Natural killer cell treated with Interleukin-12 subunit alpha and Interleukin-12 subunit beta and Interleukin-15 and Interleukin-18, amount 100 ng/mL, for 72 hours (primary cell): ENCODE measurements at regions not wholly inside any gene's neighbourhood (a gene's known extent, or its start where the extent isn't known, plus 50 kb on each side); places are given as distances from the start of the nearest gene placed in this dataset.
"Not testable (repeated sequence)": the region's sequence is repeated elsewhere in the genome, so short reads cannot be mapped to it uniquely, and the experiment has no call there.

Experiments used
- ATAC-seq, 2 donors: fragments of 150-1000 bp; cut with Tn5 transposase in 1 of 2; sonication (Bioruptor Pico), chemical (Tn5 transposase) in 1 of 2; 2 replicates each; pipeline ENCODE4 v1.10.0; 2021
- DNase-seq: peaks from one replicate; pipeline ENCODE4 v3.0.0; 2022; ENCODE audit warnings: low spot score
- H3K27ac Mint-ChIP-seq, 2 donors: 1 replicate in 1 of 2; 2 replicates in 1 of 2; pipeline ENCODE4 v1.8.0; 2022; ENCODE audit warnings: mixed read lengths in 2 of 2, mild to moderate bottlenecking in 1 of 2, moderate library complexity in 1 of 2
- H3K27me3 Mint-ChIP-seq, 2 donors: 1 replicate in 1 of 2; 2 replicates in 1 of 2; pipeline ENCODE4 v1.8.0; 2022; ENCODE audit warnings: mixed read lengths in 2 of 2
- H3K36me3 Mint-ChIP-seq: one replicate; pipeline ENCODE4 v1.8.0; 2022; ENCODE audit warnings: mixed read lengths
- H3K4me1 Mint-ChIP-seq, 2 donors: 1 replicate in 1 of 2; 2 replicates in 1 of 2; pipeline ENCODE4 v1.8.0; 2022; ENCODE audit warnings: low read depth in 2 of 2, mixed read lengths in 2 of 2, mild to moderate bottlenecking in 1 of 2
- H3K4me3 Mint-ChIP-seq: one replicate; pipeline ENCODE4 v1.8.0; 2022; ENCODE audit warnings: mixed read lengths
- H3K9me3 Mint-ChIP-seq: 2 replicates; pipeline ENCODE4 v1.8.0; 2022; ENCODE audit warnings: mixed read lengths

- peaks cover 12 to 23% of the 10 kb centered on the region in 2 donors for H3K27me3 Mint-ChIP-seq
- no peak for DNase-seq
- H3K9me3 Mint-ChIP-seq = peaks cover 3% of the 10 kb centered on the region
- H3K4me1 Mint-ChIP-seq = no peaks in the 10 kb centered on the region
- no peak overlapping the region for H3K4me3 Mint-ChIP-seq
- H3K36me3 Mint-ChIP-seq = peaks cover 6% of the 10 kb centered on the region
- ATAC-seq = no peak
- H3K27ac Mint-ChIP-seq = no peak overlapping the region
Measured at GRCh38 chr15:95687686-95688085, 642.8 kb upstream of the NR2F2 start.

- Mint-ChIP-seq H3K27ac (no peak overlapping the region), H3K4me1 (no peaks in the 10 kb centered on the region), H3K27me3 (peaks cover 0 to 16% of the 10 kb centered on the region in 2 donors)
Measured at GRCh38 chr15:95690631-95691340, 639.7 kb upstream of the NR2F2 start.

GRCh38 chr15:95693917-95694316 lies 636.6 kb upstream of the NR2F2 start:
- ATAC-seq (no peak), DNase-seq (no peak)
- Mint-ChIP-seq H3K27me3 (peaks cover 9 to 16% of the 10 kb centered on the region in 2 donors), H3K27ac (no peak overlapping the region), H3K9me3 (peaks cover 13% of the 10 kb centered on the region), H3K4me1 (no peaks in the 10 kb centered on the region), H3K36me3 (peaks cover 28% of the 10 kb centered on the region), H3K4me3 (no peak overlapping the region)

More at GRCh38 chr15:95690631-95691340, 639.7 kb upstream of the NR2F2 start:
- H3K9me3 Mint-ChIP-seq = peaks cover 13% of the 10 kb centered on the region
- peaks cover 22% of the 10 kb centered on the region for H3K36me3 Mint-ChIP-seq
- DNase-seq (no peak), ATAC-seq (peak in 1 of 2 donors; percentile 70)
- no peak overlapping the region for H3K4me3 Mint-ChIP-seq

- DNase-seq = no peak
- ATAC-seq = no peak
- Mint-ChIP-seq H3K4me3 (no peak overlapping the region), H3K27me3 (peaks cover 13 to 16% of the 10 kb centered on the region in 2 donors), H3K36me3 (peaks cover 57% of the 10 kb centered on the region), H3K27ac (no peak overlapping the region), H3K9me3 (peaks cover 27% of the 10 kb centered on the region), H3K4me1 (no peaks in the 10 kb centered on the region)
Measured at GRCh38 chr15:95698230-95698629, 632.3 kb upstream of the NR2F2 start.

GRCh38 chr15:95698951-95699350 lies 631.5 kb upstream of the NR2F2 start:
- DNase-seq (no peak), ATAC-seq (no peak)
- Mint-ChIP-seq H3K9me3 (peaks cover 30% of the 10 kb centered on the region), H3K27me3 (peaks cover 13 to 19% of the 10 kb centered on the region in 2 donors), H3K4me3 (no peak overlapping the region), H3K4me1 (no peaks in the 10 kb centered on the region), H3K27ac (no peak overlapping the region), H3K36me3 (peaks cover 51% of the 10 kb centered on the region)

GRCh38 chr15:95699578-95699977 lies 630.9 kb upstream of the NR2F2 start:
- Mint-ChIP-seq H3K27ac (no peak overlapping the region), H3K4me1 (no peaks in the 10 kb centered on the region), H3K36me3 (peaks cover 44% of the 10 kb centered on the region), H3K4me3 (no peak overlapping the region), H3K9me3 (peaks cover 30% of the 10 kb centered on the region), H3K27me3 (peaks cover 20 to 22% of the 10 kb centered on the region in 2 donors)
- ATAC-seq (no peak), DNase-seq (no peak)

- not testable (repeated sequence) for H3K4me1 Mint-ChIP-seq, DNase-seq, H3K4me3 Mint-ChIP-seq, ATAC-seq, H3K27ac Mint-ChIP-seq
- Mint-ChIP-seq H3K36me3 (peaks cover 36% of the 10 kb centered on the region), H3K9me3 (peaks cover 24% of the 10 kb centered on the region), H3K27me3 (peaks cover 28 to 29% of the 10 kb centered on the region in 2 donors)
Measured at GRCh38 chr15:95700692-95701091, 629.8 kb upstream of the NR2F2 start.

- no peak overlapping the region for H3K4me3 Mint-ChIP-seq
- no peak for ATAC-seq
- H3K4me1 Mint-ChIP-seq = no peaks in the 10 kb centered on the region
- no peak for DNase-seq
- peaks cover 41% of the 10 kb centered on the region for H3K36me3 Mint-ChIP-seq
- H3K27ac Mint-ChIP-seq = no peak overlapping the region
- peaks cover 24% of the 10 kb centered on the region for H3K9me3 Mint-ChIP-seq
- peaks cover 34 to 36% of the 10 kb centered on the region in 2 donors for H3K27me3 Mint-ChIP-seq
Measured at GRCh38 chr15:95701410-95701809, 629.1 kb upstream of the NR2F2 start.

- peaks cover 12 to 27% of the 10 kb centered on the region in 2 donors for H3K27me3 Mint-ChIP-seq
- ATAC-seq = no peak
- H3K27ac Mint-ChIP-seq = no peak overlapping the region
- peaks cover 5% of the 10 kb centered on the region for H3K36me3 Mint-ChIP-seq
- no peak overlapping the region for H3K4me3 Mint-ChIP-seq
- H3K9me3 Mint-ChIP-seq = no peaks in the 10 kb centered on the region
- no peak for DNase-seq
- H3K4me1 Mint-ChIP-seq = no peaks in the 10 kb centered on the region
Measured at GRCh38 chr15:95709959-95710695, 620.4 kb upstream of the NR2F2 start.

GRCh38 chr15:95712785-95713184 lies 617.7 kb upstream of the NR2F2 start:
- no peaks in the 10 kb centered on the region for H3K36me3 Mint-ChIP-seq
- no peaks in the 10 kb centered on the region for H3K4me1 Mint-ChIP-seq
- peaks cover 0 to 13% of the 10 kb centered on the region in 2 donors for H3K27me3 Mint-ChIP-seq
- DNase-seq = no peak
- no peak for ATAC-seq
- H3K4me3 Mint-ChIP-seq = no peak overlapping the region
- no peak overlapping the region for H3K27ac Mint-ChIP-seq
- H3K9me3 Mint-ChIP-seq = no peaks in the 10 kb centered on the region

GRCh38 chr15:95713324-95713723 lies 617.2 kb upstream of the NR2F2 start:
- Mint-ChIP-seq H3K4me3 (no peak overlapping the region), H3K4me1 (no peaks in the 10 kb centered on the region), H3K27me3 (peaks cover 0 to 11% of the 10 kb centered on the region in 2 donors), H3K36me3 (no peaks in the 10 kb centered on the region), H3K9me3 (no peaks in the 10 kb centered on the region), H3K27ac (no peak overlapping the region)
- DNase-seq = no peak
- ATAC-seq = no peak

GRCh38 chr15:95715116-95715903 lies 615.2 kb upstream of the NR2F2 start:
- ATAC-seq (no peak), DNase-seq (no peak)
- Mint-ChIP-seq H3K27me3 (peaks cover 0 to 5% of the 10 kb centered on the region in 2 donors), H3K27ac (no peak overlapping the region), H3K9me3 (no peaks in the 10 kb centered on the region), H3K36me3 (no peaks in the 10 kb centered on the region), H3K4me1 (no peaks in the 10 kb centered on the region), H3K4me3 (no peak overlapping the region)

GRCh38 chr15:95715906-95716656 lies 614.4 kb upstream of the NR2F2 start:
- Mint-ChIP-seq H3K36me3 (no peaks in the 10 kb centered on the region), H3K27me3 (peaks cover 0 to 5% of the 10 kb centered on the region in 2 donors), H3K4me1 (no peaks in the 10 kb centered on the region), H3K9me3 (no peaks in the 10 kb centered on the region), H3K27ac (no peak overlapping the region), H3K4me3 (no peak overlapping the region)
- no peak for DNase-seq
- no peak for ATAC-seq
